Stimulated activated CD8-positive, alpha-beta memory T cell treated with anti-CD3 and anti-CD28 coated beads, Interleukin-7, amount 100 ng/mL, for 1 hour (primary cell): ENCODE measurements at regions not wholly inside any gene's neighbourhood (a gene's known extent, or its start where the extent isn't known, plus 50 kb on each side); places are given as distances from the start of the nearest gene placed in this dataset.

Source experiments
- DNase-seq, 2 donors: peaks; one replicate each; pipeline ENCODE4 v3.0.0-alpha.2; 2020; ENCODE audit warnings: low read depth in 2 of 2

DNA sequence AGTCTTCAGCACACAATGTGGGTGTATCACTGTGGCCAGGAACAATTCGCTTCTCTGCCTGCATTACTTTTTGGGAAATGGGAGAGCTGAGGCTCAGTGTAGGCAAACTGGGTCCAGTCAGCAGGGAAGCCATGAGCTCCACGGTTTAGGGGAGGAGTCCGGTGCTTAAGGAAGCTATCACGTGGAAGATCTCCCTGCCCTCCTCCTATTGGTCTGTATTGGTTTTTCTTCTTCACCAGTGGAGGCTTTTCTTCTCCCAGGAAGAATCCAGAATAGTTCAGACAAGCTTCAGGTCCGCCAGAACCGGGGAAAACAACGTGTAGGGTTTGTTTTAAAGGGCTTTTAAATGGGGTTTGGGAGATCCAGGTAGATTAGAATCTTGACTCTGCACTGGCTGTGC lies 156.2 kb upstream of the CAMK1G start:
- DNase-seq: no peak

DNA sequence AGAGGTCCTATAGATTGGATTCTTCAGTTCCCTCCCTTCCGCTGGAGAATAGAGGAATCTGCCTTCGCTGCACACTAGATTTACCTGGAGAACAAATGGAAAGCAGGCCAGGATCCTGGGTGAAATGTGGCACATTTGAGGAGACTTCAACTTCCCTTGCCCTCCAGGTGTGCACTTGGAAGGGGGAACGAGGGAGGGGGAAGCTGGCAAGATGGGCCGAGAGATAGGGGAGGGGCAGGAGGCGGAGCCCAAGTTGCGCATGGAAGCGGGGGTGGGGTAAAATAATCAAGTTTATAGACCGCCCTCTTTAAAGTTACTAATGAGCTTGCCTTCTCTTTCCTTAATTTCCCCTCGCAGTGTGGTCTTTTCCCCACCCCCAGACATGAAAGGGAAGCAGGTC lies 155.7 kb upstream of the CAMK1G start:
- DNase-seq: no peak

DNA sequence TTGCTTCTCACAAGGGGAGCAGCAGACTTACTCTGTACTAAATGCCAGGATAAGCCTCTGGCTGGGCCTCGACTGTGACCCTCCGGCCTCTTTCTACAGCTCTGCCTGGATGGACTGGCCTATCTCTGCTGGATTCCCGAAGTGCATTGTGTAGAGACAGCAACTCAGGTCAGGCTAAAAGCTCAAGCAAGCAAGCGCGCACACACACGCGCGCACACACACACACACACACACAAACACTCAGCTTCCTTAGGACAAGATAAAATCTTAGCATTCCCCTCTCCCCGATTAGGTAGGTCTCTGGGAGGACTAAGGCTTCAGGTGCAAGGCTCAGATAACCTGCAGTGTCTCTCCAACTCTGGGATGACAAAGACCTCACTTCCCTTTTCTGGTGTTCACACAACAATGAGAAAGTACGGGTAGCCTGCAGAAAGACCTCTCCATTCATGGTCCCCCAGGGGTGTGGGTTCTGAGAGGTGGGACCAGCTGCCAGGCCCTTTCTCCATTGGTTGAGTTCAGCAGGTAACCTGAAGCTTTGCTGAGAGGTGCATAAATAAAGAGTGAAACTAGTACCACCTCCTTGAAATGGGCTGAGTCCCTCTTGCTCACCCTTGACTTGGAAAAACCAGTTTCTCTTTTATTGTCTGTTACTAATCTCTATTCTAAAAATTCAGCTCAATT lies 155.1 kb upstream of the CAMK1G start:
- DNase-seq: no peak

DNA sequence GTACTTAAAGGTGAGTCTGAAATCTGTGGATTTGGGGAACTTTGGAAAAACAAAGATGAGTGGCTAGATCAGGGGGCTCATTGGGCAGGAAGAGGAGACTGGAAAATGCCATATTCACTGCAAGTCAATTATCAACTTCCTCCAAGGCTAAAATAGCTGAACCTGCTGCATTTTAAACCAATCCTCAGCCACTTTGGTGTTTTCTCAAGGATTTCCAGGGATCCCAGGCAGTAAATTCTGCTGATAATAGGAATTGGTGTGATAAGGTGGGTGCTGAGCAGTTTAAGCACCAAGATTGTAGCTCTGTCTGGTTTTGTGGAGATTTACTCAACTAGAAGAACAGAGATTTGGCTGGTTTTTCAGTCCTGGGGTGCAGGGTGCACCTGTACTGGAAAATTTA lies 153.9 kb upstream of the CAMK1G start:
- no peak for DNase-seq

DNA sequence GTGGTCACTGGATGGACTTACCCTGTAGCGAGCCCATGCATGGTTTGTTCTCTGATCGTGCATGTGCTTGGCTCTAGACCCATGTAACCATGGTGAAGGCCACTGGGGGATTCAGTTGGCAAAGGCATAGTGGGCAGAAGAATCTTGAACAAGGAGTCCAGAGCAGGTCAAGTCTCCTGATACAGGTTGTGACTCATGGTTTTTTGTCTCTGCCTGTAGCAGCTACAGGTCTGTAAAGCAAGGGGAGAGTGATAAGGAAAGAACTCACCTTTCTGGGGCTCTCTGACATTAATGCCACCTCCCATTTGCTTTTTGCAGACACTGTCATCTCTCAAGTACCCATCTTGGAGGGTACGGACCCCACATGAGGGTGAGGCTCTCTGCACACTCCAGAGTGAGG lies 153.4 kb upstream of the CAMK1G start:
- no peak for DNase-seq

DNA sequence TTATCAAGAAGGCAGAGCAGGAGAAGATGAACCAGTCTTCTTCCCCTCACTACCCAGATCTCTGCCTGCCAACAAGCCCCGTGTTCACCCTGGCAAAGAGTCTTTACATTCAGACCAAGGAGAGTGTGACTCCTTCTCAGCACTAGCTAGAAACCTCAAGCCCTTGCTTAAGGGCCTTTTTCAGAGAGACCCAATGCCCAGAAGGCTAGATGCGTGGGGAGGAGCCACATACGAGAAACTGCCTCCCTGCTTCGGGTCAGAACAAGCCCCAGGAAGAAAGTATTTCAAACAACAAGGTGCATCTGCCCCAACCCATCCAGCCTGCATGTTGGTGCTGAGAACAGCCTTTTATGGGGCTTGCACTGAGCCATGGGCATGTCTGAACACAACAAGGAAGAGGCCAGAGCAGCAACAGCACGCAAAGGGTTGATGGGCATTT lies 152.7 kb upstream of the CAMK1G start:
- DNase-seq: no peak

DNA sequence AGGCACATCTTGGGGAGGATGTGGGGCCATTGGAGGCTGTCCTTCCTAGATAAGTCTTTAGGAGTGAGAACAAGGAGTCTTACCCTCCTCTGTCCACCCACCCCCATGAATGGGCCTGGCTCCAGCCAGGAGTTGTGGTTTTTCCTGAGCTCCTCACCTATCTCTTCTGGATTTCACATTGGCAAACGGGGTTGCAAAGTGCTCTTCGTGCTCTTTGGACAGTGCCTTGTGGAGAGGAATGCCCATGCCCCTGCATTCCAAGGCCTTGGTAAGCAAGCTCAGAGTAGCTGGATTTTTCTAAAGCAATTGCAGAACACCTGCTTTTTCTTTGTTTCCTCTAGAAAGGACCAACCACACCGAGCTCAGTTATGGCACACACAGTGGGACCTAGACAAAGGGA lies 152.1 kb upstream of the CAMK1G start:
- no peak for DNase-seq

DNA sequence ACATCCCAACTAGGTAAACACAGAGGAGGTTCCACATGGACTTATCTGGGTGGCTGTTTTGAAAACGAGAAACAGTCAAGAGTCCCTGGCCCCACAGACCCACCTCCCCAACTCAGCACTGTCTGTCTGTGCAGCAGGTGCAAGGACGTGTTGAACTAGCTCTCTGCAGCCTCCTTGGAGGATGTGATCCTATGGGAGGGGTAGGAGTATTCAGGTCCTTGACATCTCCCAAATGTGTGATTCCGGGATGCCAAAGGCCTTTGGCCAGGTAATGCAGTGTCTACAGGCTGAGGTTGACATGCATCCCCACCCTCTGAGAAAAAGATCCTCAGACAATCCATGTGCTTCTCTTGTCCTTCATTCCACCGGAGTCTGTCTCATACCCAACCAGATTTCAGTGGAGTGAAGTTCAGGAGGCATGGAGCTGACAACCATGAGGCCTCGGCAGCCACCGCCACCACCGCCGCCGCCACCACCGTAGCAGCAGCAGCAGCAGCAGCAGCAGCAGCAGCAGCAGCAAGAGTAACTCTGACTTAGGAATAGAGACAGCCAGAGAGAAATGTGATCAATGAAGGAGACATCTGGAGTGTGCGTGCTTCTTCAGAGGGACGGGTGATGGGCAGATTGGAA lies 151.6 kb upstream of the CAMK1G start:
- DNase-seq: no peak

DNA sequence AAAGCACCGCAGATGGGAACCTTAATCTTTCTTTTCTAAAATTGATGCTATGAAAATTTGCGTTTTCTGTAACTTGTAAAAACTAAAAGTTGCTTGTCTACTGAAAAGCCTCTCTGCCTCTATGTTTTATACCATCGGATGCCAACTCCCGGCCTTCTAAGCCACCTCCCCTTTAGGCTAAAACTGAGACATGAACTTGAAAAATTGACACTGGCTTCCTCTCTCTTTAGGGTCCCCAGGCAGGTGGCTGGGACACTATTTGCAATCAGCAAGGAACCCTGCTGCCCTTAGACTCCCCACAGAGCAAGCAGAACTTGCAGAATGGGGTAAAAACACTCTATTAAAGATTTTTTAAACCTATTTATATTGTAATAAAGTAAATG lies 151.1 kb upstream of the CAMK1G start:
- no peak for DNase-seq

DNA sequence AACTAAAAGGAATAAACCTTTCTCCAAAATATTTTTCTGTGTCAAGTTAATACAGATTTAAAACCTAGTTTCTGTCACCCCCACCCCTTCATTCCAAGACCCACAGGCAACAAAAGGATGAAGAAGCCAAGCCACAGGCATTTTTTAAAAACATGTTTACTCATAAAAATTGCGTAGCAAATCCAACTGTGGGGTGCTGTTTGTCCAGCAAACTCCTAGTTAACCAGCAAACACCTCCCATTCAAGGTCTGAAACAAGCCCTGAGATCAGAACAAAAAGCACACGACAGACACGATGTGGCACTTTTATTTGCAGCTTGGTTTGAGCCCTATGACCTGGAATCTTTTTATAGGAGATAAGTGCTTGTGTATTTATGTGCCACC lies 149.9 kb upstream of the CAMK1G start:
- DNase-seq: no peak

DNA sequence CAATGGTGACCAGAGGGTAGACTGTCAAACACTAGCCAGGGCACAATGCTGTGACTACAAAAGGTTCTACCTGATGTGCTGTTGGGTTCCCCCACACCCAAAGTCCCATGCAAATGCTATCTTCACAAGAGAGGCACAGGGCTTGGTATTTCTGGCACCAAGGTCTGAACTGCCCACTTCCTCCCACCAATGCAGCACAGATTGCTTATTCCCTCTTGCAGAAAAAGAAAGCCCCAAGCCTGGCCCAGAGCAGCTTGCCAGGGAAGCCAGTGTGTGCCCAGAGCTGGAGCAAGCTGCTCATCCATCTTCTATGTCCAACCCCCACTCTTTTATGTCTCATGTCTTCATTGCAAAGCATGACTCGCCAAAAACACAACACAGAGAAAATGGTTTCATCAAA lies 149.4 kb upstream of the CAMK1G start:
- DNase-seq: no peak

DNA sequence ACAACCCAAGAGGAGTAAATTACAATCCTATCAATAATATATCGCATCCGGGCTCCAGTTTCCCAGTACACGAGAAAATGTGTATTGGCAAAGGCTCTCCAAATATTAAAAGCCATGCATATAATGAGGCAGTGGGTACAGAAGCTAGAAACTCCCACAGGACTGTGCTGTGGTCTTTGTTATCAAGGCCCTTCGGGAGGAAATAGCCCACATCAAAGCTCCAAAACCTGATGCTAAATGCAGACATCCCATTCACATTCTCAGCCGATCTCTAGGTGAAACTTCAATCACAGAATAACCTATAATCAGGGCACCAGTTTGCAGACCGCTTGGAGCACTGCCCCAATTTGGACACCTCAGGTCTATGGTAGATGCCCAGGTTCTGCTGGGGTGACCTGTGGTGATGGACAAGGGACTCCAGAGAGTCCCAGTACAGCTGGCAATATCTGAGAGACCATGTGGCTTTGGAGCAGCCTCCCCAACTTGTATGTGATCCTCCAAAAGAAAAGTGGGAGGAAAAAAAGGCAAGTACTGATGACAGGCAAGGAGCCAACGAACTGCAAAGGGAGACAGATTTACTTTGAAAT lies 148.8 kb upstream of the CAMK1G start:
- DNase-seq: no peak

DNA sequence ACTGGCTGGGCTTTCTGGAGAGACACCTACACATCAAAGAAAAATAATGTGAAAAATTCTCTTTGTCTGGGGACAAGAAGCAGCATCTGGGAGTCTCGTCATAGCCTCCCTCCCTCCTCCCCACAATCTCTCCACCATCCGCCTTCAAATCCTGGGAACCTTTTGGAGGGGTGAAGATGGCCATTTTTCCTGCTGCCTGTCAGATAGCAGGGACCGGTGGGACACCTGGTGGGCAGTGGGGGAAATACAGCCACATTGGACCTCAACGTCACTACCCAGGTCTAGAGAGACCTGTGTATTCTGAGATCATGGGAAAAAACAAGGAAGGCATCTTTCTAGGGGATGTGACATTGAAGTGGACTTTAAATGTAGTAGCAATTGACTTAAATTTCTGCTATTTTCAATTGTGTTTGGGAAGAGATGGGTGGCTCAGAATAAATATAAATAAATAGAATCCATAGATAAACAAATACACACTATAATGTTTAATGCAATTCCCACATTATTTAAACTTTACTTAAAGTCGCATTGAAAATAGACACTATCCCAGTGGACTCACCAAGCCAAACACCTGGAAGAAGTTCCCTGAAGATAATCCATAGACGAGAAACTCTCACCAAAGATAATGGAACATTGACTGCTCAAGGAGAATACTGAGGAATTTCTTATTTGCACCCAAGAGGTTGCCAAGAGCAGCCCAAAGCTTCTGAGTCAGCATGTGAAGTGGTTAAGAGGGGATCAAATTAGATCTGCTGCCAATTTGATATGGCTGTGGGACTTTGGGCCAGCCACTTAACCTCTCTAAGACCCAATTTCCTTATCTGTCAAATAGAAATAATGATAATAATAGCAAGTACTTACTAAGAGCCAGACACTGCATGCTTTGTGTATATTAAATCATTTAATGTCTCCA lies 147.6 kb upstream of the CAMK1G start:
- DNase-seq: no peak

DNA sequence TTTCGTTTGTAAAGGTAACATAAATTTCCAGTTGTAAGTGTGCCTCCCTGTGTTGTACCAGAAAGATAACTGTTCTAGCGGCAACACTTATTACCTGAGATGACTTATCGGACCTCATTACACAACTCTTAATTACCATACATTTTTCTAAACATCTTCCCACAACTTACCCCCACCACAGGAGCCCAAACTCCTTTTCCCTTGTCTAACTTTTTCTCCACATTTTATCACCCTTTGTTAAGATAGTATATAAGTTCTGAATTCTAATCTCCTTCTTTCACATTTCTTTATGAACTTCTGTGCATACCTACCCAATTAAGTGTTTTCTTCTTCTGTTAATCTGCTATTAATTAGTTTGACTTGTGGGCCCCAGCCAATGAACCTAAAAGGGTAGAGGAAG lies 143.7 kb upstream of the CAMK1G start:
- DNase-seq: no peak

DNA sequence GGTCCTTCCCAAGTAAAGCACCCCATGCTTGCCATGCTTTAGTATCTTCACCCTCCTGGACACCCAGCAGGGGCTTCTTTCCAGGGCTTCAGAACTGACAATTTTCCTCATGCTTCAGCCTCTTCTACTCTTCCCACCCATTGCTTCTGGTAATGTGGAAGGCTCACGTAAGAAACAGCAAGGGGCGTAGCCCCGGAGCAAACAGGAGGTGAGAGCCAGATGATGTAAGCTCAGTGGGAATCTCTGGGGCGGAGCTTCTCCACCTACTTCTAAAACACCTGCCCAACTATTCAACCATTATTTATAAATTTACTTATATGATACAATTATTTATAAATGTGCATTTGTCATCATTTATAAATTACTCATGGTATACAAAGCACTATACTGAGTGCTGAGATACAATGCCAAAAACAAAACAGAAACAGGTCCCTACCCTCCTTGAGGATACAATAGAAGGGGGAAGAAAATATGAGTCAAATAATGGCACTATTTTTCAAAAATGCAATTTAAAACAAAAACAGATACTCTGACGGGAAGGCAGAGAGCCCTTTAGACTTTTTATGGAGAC lies 140.1 kb upstream of the CAMK1G start:
- no peak for DNase-seq

DNA sequence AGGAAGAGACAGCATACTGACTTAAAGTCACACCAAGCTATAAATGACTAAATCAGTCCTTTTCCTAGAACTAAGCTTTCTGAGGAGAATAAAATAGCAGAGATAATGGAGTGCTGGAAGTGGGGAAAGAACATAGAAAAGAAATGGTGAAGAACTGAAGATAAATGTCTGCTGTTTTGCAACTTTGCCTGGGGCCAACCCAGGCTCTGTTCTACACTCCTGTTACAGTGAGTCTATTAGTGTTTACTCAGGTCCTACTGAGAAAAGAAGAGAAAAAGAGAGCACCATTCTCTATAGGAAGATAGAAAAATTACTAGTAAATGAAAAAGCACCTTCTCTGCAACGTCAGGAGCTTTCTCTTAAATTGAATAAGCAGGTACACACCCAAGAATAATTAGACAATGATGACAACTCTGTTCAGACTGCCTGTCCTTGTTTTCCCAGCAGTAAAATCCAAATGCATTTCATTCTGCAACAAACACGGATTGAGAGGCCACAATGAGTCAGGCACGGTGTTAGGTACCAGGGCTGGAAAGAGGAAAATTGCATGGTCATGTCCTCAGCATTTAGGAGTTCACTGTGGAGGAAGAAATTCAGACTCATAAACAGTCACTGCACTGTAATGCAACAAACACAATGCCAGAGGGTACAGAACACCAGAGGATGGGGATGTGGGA lies 139.4 kb upstream of the CAMK1G start:
- DNase-seq: no peak

DNA sequence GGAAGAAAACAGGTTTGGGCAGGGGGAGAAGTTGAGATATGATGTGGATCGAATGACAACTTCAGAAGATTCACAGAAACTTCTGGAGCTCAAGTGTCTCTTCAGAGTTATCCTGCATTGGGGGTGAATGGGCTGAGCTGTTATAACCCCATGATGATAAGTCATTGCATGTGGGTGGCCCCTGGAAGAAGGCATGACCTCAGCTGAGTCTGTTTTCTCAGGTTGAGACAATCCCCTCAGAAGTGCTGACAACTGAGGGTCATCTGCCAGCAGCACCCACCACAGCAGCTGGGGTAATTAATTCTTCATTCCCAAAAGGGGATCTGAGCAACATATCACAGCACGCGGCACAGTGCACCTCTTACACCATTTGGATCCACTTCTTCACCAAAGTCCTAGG lies 138.6 kb upstream of the CAMK1G start:
- DNase-seq: no peak

DNA sequence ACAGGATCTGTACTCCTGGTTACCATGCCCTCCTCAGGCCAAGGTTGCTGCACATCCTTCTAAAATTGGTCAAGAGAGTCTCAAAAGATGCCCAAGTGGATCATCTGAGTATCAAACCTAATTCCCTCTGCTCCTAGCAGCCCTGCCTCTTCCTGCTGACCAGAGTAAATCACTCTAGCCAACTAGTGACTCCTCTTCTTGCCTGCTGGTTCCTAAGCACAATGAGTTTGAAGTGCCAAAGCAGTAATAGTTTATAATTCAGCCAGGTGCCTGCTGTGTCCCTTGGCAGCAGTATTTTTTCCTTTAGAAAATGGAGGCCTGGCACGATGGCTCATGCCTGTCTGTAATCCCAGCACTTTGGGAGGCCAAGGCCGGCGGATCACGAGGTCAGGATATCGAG lies 137.9 kb upstream of the CAMK1G start:
- no peak for DNase-seq

DNA sequence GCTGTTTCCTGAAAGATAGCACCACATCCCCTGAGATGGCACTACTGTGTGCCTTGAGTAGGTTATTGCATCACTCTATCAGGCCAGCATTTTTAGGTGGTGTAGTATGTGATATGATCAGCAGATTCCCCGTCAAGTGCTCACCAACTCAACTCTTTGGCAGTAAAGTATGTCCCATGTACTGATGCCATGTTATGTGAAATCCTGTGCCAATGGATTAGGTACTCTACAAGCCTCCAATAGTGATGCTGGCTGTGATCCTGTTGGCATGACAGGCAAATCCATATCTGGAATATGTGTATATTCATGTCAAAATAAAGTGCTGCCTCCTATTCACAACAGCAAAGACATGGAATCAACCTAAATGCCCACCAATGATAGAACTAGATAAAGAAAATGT lies 137.2 kb upstream of the CAMK1G start:
- no peak for DNase-seq

DNA sequence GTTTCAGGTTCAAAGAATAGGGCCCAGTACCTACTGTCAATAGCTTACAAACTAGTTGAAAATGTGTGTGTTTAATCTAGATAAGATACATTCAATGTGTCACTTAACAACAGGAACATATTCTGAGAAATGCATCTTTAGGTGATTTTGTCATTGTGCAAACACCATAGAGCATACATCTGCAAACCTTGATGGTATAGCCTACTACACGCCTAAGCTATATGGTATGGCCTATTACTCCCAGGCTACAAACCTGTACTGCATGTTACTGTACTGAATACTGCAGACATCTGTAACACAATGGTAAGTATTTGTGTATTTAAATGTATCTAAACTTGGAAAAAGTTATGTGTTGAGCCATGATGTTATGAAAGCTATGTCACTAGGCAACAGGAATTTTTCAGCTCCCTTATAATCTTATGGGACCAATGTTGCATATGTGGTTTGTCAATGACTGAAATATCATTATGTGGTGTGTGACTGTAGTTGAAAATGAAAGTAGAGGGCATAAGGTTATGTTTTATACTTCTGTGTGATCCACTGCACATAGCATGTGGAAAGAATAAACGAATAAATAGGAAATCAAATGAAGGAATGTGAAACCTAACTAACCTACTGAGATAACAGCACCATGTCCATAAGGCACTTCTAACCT lies 129.0 kb upstream of the CAMK1G start:
- DNase-seq: no peak

DNA sequence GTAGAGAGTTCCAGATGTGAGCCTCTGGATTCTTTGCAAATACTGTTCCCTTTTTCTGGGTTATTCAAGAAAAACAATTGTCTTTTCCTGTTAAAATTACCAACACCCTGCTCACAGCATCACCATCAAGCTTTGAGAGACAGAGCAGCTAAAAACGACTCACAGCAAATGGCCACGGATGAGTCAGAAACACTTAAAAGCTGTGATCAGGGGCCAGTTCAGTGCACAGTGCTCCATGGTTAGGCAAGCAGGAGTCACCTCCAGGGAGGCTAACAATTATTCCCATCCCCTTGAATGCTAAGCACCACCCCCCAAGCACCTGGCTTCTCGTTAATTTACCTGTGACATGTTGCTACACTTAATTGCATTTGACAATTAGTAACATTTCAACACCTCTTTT lies 128.4 kb upstream of the CAMK1G start:
- DNase-seq: no peak
